ENCODE measurements at regions not wholly inside any gene's neighbourhood (a gene's known extent, or its start where the extent isn't known, plus 50 kb on each side); places are given as distances from the start of the nearest gene placed in this dataset.

GRCh38 chr4:13316354-13316753 lies 167.8 kb downstream of the RAB28 start:
- H3K27me3 ChIP-seq (ENCODE audit: insufficient read depth, insufficient read length): no peaks in the 10 kb centered on the region
- DNase-seq (ENCODE audit: low read depth, low spot score): no peak
- H3K9ac ChIP-seq (ENCODE audit: insufficient read length, low read depth): no peak overlapping the region

DNA sequence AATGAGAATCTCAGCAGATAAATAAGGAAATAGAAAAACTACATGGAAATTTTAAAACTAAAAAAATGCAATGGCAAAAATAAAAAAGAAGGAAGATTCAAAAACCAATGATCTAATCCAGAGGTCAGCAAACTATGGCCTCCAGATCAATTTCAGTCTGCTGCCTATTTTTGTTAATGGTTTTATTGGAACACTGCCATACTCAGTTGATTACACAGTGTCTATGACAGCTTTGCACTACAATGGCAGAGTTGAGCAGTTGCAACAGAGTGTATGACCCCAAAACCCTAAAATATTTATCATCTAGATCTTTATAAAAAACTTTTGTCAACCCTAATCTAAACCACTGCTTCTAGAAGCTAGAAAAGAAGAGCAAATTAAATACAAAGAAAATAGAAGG lies 170.3 kb downstream of the RAB28 start:
- H3K9ac ChIP-seq (ENCODE audit: insufficient read length, low read depth): no peak overlapping the region
- no peaks in the 10 kb centered on the region for H3K36me3 ChIP-seq (ENCODE audit: insufficient read depth, insufficient read length, low read length)
- DNase-seq (ENCODE audit: low read depth, low spot score): no peak
- TF ChIP-seq YY1 (IDR thresholded peaks at IDR 0.05; ENCODE audit: insufficient read depth, insufficient read length) (no peak), SUZ12 (IDR thresholded peaks at IDR 0.05; ENCODE audit: extremely low read depth, insufficient read depth, insufficient read length) (no peak), ZNF274 (IDR thresholded peaks at IDR 0.05; ENCODE audit: low read depth, low read length) (no peak)
- no peaks in the 10 kb centered on the region for H3K9me3 ChIP-seq (ENCODE audit: insufficient read depth, low read length)
- no peak overlapping the region for H3K4me3 ChIP-seq (ENCODE audit: insufficient read length, low read depth)
- no peaks in the 10 kb centered on the region for H3K4me1 ChIP-seq (ENCODE audit: insufficient read depth, insufficient read length)
- no peaks in the 10 kb centered on the region for H3K27me3 ChIP-seq (ENCODE audit: insufficient read depth, insufficient read length)

More at GRCh38 chr4:13316354-13316753, 167.8 kb downstream of the RAB28 start:
- Histone ChIP-seq H3K4me3 (ENCODE audit: insufficient read length, low read depth) (no peak overlapping the region), H3K9me3 (ENCODE audit: insufficient read depth, low read length) (no peaks in the 10 kb centered on the region), H3K36me3 (ENCODE audit: insufficient read depth, insufficient read length, low read length) (no peaks in the 10 kb centered on the region), H3K4me1 (ENCODE audit: insufficient read depth, insufficient read length) (no peaks in the 10 kb centered on the region)
- TF ChIP-seq YY1 (IDR thresholded peaks at IDR 0.05; ENCODE audit: insufficient read depth, insufficient read length): no peak
- no peak for TF ChIP-seq SUZ12 (IDR thresholded peaks at IDR 0.05; ENCODE audit: extremely low read depth, insufficient read depth, insufficient read length)
- TF ChIP-seq ZNF274 (IDR thresholded peaks at IDR 0.05; ENCODE audit: low read depth, low read length): no peak

DNA sequence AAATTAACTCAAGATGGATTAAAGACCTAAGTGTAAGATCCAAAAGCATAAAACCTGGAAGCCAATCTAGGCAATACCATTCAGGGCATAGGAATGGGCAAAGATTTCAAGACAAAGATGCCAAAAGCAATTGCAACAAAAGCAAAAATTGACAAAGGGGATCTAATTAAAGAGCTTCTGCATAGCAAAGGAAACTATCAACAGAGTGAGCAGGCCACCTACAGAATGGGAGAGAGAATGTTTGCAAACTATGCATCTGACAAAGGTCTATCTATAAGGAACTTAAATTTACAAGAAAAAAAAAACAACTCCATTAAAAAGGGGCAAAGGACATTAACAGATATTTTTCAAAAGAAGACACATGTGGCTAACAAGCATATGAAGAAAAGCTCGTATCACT lies 171.9 kb downstream of the RAB28 start:
- Histone ChIP-seq H3K4me3 (ENCODE audit: insufficient read length, low read depth) (no peak overlapping the region), H3K27me3 (ENCODE audit: insufficient read depth, insufficient read length) (no peaks in the 10 kb centered on the region), H3K4me1 (ENCODE audit: insufficient read depth, insufficient read length) (no peaks in the 10 kb centered on the region), H3K9ac (ENCODE audit: insufficient read length, low read depth) (no peak overlapping the region), H3K36me3 (ENCODE audit: insufficient read depth, insufficient read length, low read length) (no peaks in the 10 kb centered on the region), H3K9me3 (ENCODE audit: insufficient read depth, low read length) (no peaks in the 10 kb centered on the region)
- DNase-seq (ENCODE audit: low read depth, low spot score): peak; percentile 22
- no peak for TF ChIP-seq SUZ12 (IDR thresholded peaks at IDR 0.05; ENCODE audit: extremely low read depth, insufficient read depth, insufficient read length)

GRCh38 chr4:13309751-13310150 lies 174.4 kb downstream of the RAB28 start:
- no peak for DNase-seq (ENCODE audit: low read depth, low spot score)
- H3K4me3 ChIP-seq (ENCODE audit: insufficient read length, low read depth): no peak overlapping the region
- H3K36me3 ChIP-seq (ENCODE audit: insufficient read depth, insufficient read length, low read length): no peaks in the 10 kb centered on the region
- H3K9ac ChIP-seq (ENCODE audit: insufficient read length, low read depth): no peak overlapping the region
- TF ChIP-seq ZNF274 (IDR thresholded peaks at IDR 0.05; ENCODE audit: low read depth, low read length): no peak
- no peak for TF ChIP-seq SUZ12 (IDR thresholded peaks at IDR 0.05; ENCODE audit: extremely low read depth, insufficient read depth, insufficient read length)
- no peak for TF ChIP-seq YY1 (IDR thresholded peaks at IDR 0.05; ENCODE audit: insufficient read depth, insufficient read length)
- H3K27me3 ChIP-seq (ENCODE audit: insufficient read depth, insufficient read length): no peaks in the 10 kb centered on the region
- H3K4me1 ChIP-seq (ENCODE audit: insufficient read depth, insufficient read length): no peaks in the 10 kb centered on the region
- no peaks in the 10 kb centered on the region for H3K9me3 ChIP-seq (ENCODE audit: insufficient read depth, low read length)

- Histone ChIP-seq H3K9ac (ENCODE audit: insufficient read length, low read depth) (no peak overlapping the region), H3K27me3 (ENCODE audit: insufficient read depth, insufficient read length) (no peaks in the 10 kb centered on the region), H3K4me3 (ENCODE audit: insufficient read length, low read depth) (no peak overlapping the region), H3K9me3 (ENCODE audit: insufficient read depth, low read length) (no peaks in the 10 kb centered on the region), H3K4me1 (ENCODE audit: insufficient read depth, insufficient read length) (no peaks in the 10 kb centered on the region), H3K36me3 (ENCODE audit: insufficient read depth, insufficient read length, low read length) (no peaks in the 10 kb centered on the region)
- DNase-seq (ENCODE audit: low read depth, low spot score): no peak
- no peak for TF ChIP-seq YY1 (IDR thresholded peaks at IDR 0.05; ENCODE audit: insufficient read depth, insufficient read length)
- TF ChIP-seq ZNF274 (IDR thresholded peaks at IDR 0.05; ENCODE audit: low read depth, low read length): no peak
- no peak for TF ChIP-seq SUZ12 (IDR thresholded peaks at IDR 0.05; ENCODE audit: extremely low read depth, insufficient read depth, insufficient read length)
These were observed 177.8 kb downstream of the RAB28 start for GRCh38 chr4:13306356-13306755.

DNA sequence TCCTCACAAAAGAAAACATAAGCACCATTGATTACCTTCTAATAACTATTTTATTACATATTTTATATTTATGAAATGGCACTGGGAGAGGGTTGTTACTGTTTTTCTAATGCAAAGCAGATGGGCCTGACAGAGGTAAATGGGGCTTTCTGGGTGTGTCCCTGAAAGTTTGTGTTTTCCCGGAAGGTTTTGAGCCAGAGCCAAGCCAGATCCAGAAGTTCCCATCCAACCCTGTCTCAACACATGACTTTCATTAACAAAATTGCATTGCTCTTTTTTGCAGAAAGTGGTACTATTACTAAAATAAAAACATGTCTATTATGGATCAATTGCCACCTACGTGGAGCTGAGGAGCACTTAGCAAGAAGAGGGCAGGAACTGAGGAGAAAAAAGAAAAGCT lies 181.3 kb downstream of the RAB28 start:
- Histone ChIP-seq H3K4me3 (ENCODE audit: insufficient read length, low read depth) (no peak overlapping the region), H3K9ac (ENCODE audit: insufficient read length, low read depth) (no peak overlapping the region), H3K36me3 (ENCODE audit: insufficient read depth, insufficient read length, low read length) (no peaks in the 10 kb centered on the region), H3K4me1 (ENCODE audit: insufficient read depth, insufficient read length) (no peaks in the 10 kb centered on the region), H3K27me3 (ENCODE audit: insufficient read depth, insufficient read length) (no peaks in the 10 kb centered on the region), H3K9me3 (ENCODE audit: insufficient read depth, low read length) (0 out of 2 replicates have a peak, but pooled peaks cover 5% of the 10 kb centered on the region)
- no peak for DNase-seq (ENCODE audit: low read depth, low spot score)
- TF ChIP-seq ZNF274 (IDR thresholded peaks at IDR 0.05; ENCODE audit: low read depth, low read length): no peak
- TF ChIP-seq SUZ12 (IDR thresholded peaks at IDR 0.05; ENCODE audit: extremely low read depth, insufficient read depth, insufficient read length): no peak
- TF ChIP-seq YY1 (IDR thresholded peaks at IDR 0.05; ENCODE audit: insufficient read depth, insufficient read length): no peak

- Histone ChIP-seq H3K36me3 (ENCODE audit: insufficient read depth, insufficient read length, low read length) (no peaks in the 10 kb centered on the region), H3K4me3 (ENCODE audit: insufficient read length, low read depth) (no peak overlapping the region), H3K27me3 (ENCODE audit: insufficient read depth, insufficient read length) (no peaks in the 10 kb centered on the region), H3K4me1 (ENCODE audit: insufficient read depth, insufficient read length) (no peaks in the 10 kb centered on the region), H3K9ac (ENCODE audit: insufficient read length, low read depth) (no peak overlapping the region), H3K9me3 (ENCODE audit: insufficient read depth, low read length) (peaks cover 17% of the 10 kb centered on the region; the same call in 1 of the 2 replicates)
- no peak for TF ChIP-seq YY1 (IDR thresholded peaks at IDR 0.05; ENCODE audit: insufficient read depth, insufficient read length)
- TF ChIP-seq SUZ12 (IDR thresholded peaks at IDR 0.05; ENCODE audit: extremely low read depth, insufficient read depth, insufficient read length): no peak
- DNase-seq (ENCODE audit: low read depth, low spot score): no peak
These were observed 184.8 kb downstream of the RAB28 start for GRCh38 chr4:13299343-13299742.

DNA sequence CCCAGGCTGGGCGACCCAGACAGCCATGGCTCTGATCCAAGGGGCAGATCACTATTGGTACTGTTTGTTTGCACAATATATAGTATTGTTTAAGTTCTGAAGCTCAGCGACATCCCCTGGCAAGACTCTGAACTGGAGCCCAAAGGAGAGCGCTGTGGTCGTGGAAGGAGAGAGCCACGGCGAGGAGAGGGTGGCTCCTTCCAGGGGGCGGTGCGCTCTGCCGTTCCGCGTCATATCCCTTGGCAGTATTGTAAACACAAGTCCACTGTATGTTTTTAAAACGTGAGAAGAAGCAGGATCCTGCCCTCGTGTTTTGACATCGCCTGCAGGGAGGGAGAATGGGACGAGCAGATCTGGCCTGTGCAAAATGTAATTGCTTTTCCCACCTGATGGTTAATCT lies 185.5 kb downstream of the RAB28 start:
- Histone ChIP-seq H3K27me3 (ENCODE audit: insufficient read depth, insufficient read length) (no peaks in the 10 kb centered on the region), H3K9ac (ENCODE audit: insufficient read length, low read depth) (no peak overlapping the region), H3K36me3 (ENCODE audit: insufficient read depth, insufficient read length, low read length) (no peaks in the 10 kb centered on the region), H3K4me1 (ENCODE audit: insufficient read depth, insufficient read length) (no peaks in the 10 kb centered on the region), H3K4me3 (ENCODE audit: insufficient read length, low read depth) (no peak overlapping the region), H3K9me3 (ENCODE audit: insufficient read depth, low read length) (peaks cover 17% of the 10 kb centered on the region; the same call in 1 of the 2 replicates)
- no peak for DNase-seq (ENCODE audit: low read depth, low spot score)
- TF ChIP-seq ZNF274 (IDR thresholded peaks at IDR 0.05; ENCODE audit: low read depth, low read length): no peak
- TF ChIP-seq YY1 (IDR thresholded peaks at IDR 0.05; ENCODE audit: insufficient read depth, insufficient read length): no peak
- TF ChIP-seq SUZ12 (IDR thresholded peaks at IDR 0.05; ENCODE audit: extremely low read depth, insufficient read depth, insufficient read length): no peak

Data from NT2/D1 (cell line).